ENCODE measurements at regions not wholly inside any gene's neighbourhood (a gene's known extent, or its start where the extent isn't known, plus 50 kb on each side); places are given as distances from the start of the nearest gene placed in this dataset.

GRCh38 chr13:67351909-67352308 lies 121.8 kb upstream of the PCDH9 start:
- whole genome bisulfite sequencing, 5 donors: 84 to 95% (median 90%) methylated on average over 1 of the region's 1 CpG
- intact Hi-C loops (cut with DNase I; ENCODE audit: low total_unique reads): no loop called here
- Histone ChIP-seq H3K4me1 (no peaks in the 10 kb centered on the region), H3K27ac (no peak overlapping the region), H3K36me3 (no peaks in the 10 kb centered on the region), H3K27me3 (replicated peaks in 1 of 7) (no peaks in the 10 kb centered on the region), H3K9me3 (peaks cover 0 to 15% (median 2%) of the 10 kb centered on the region in 8 donors), H3K4me3 (no peak overlapping the region)
- TF ChIP-seq POLR2A (IDR thresholded peaks at IDR 0.05) (no peak), POLR2AphosphoS5 (IDR thresholded peaks at IDR 0.05) (no peak), CTCF (IDR thresholded peaks at IDR 0.05 in 8 of 11, conservative IDR thresholded peaks at IDR 0.05 in 3 of 11) (no peak)
- no peak for DNase-seq

- Histone ChIP-seq H3K36me3 (no peaks in the 10 kb centered on the region), H3K27ac (no peak overlapping the region), H3K9me3 (peaks cover 0 to 15% (median 2%) of the 10 kb centered on the region in 8 donors), H3K27me3 (replicated peaks in 1 of 7) (no peaks in the 10 kb centered on the region), H3K4me3 (no peak overlapping the region), H3K4me1 (no peaks in the 10 kb centered on the region)
- intact Hi-C loops (cut with DNase I; ENCODE audit: low total_unique reads): no loop called here
- 88 to 96% (median 94%) methylated on average over 1 of the region's 1 CpG for WGBS, 5 donors
- TF ChIP-seq POLR2AphosphoS5 (IDR thresholded peaks at IDR 0.05) (no peak), POLR2A (IDR thresholded peaks at IDR 0.05) (no peak), CTCF (IDR thresholded peaks at IDR 0.05 in 8 of 11, conservative IDR thresholded peaks at IDR 0.05 in 3 of 11) (no peak)
- no peak for DNase-seq
Measured at GRCh38 chr13:67351114-67351513, 121.0 kb upstream of the PCDH9 start.

- 74 to 91% (median 89%) methylated on average over 1 of the region's 1 CpG for WGBS, 5 donors
- Histone ChIP-seq H3K4me1 (no peaks in the 10 kb centered on the region), H3K4me3 (no peak overlapping the region), H3K36me3 (no peaks in the 10 kb centered on the region), H3K27ac (no peak overlapping the region), H3K9me3 (peaks cover 0 to 28% (median 0%) of the 10 kb centered on the region in 8 donors), H3K27me3 (replicated peaks in 1 of 7) (no peaks in the 10 kb centered on the region)
- intact Hi-C loops (cut with DNase I; ENCODE audit: low total_unique reads): no loop called here
- no peak for DNase-seq
- no peak for TF ChIP-seq POLR2A (IDR thresholded peaks at IDR 0.05)
- TF ChIP-seq POLR2AphosphoS5 (IDR thresholded peaks at IDR 0.05): no peak
- TF ChIP-seq CTCF (IDR thresholded peaks at IDR 0.05 in 8 of 11, conservative IDR thresholded peaks at IDR 0.05 in 3 of 11): no peak
Measured at GRCh38 chr13:67343777-67344176, 113.6 kb upstream of the PCDH9 start.

- intact Hi-C loops (cut with DNase I; ENCODE audit: low total_unique reads): no loop called here
- no peak for DNase-seq
Measured at GRCh38 chr13:67341406-67341805, 111.3 kb upstream of the PCDH9 start.

More at GRCh38 chr13:67341406-67341805, 111.3 kb upstream of the PCDH9 start:
- peaks cover 0 to 27% (median 3%) of the 10 kb centered on the region in 8 donors for H3K9me3 ChIP-seq
- TF ChIP-seq POLR2A (IDR thresholded peaks at IDR 0.05): no peak
- TF ChIP-seq POLR2AphosphoS5 (IDR thresholded peaks at IDR 0.05): no peak
- TF ChIP-seq CTCF (IDR thresholded peaks at IDR 0.05 in 8 of 11, conservative IDR thresholded peaks at IDR 0.05 in 3 of 11): no peak
- H3K4me1 ChIP-seq: no peaks in the 10 kb centered on the region
- H3K4me3 ChIP-seq: no peak overlapping the region
- H3K27me3 ChIP-seq (replicated peaks in 1 of 7): no peaks in the 10 kb centered on the region
- H3K36me3 ChIP-seq: no peaks in the 10 kb centered on the region
- no peak overlapping the region for H3K27ac ChIP-seq
- WGBS, 5 donors: 70 to 81% (median 72%) methylated on average over 5 of the region's 5 CpGs

Measured in spleen (tissue), 11 donors.